Smooth muscle cell (in vitro differentiated cells): ENCODE measurements at regions not wholly inside any gene's neighbourhood (a gene's known extent, or its start where the extent isn't known, plus 50 kb on each side); places are given as distances from the start of the nearest gene placed in this dataset.
A peak's percentile ranks its signal among the peaks of the same experiment; 100 is the strongest.

Source experiments
- DNase-seq: peaks from one replicate; lab custom pipeline; 2025; ENCODE audit not compliant: unreplicated experiment; lab: John Stamatoyannopoulos, UW
- H2AFZ ChIP-seq: fragments of 200-600 bp; sonication (generic); 2 replicates; pipeline ENCODE4 v1.6.0; 2016; ENCODE audit warnings: antibody characterized with exemption, low read depth, mild to moderate bottlenecking
- H3F3A ChIP-seq: fragments of 200-600 bp; sonication (generic); 2 replicates; pipeline ENCODE4 v1.6.0; 2017; ENCODE audit warnings: antibody characterized with exemption, low read depth
- H3K27ac ChIP-seq: fragments of 200-600 bp; sonication (generic); 2 replicates; pipeline ENCODE4 v1.5.1; 2016; ENCODE audit warnings: low read depth, mild to moderate bottlenecking
- H3K27me3 ChIP-seq: fragments of 200-600 bp; sonication (generic); 2 replicates; pipeline ENCODE4 v1.6.1; 2016; ENCODE audit warnings: low read depth, mild to moderate bottlenecking
- H3K36me3 ChIP-seq: fragments of 200-600 bp; sonication (generic); 2 replicates; pipeline ENCODE4 v1.5.1; 2016; ENCODE audit warnings: low read depth
- H3K4me1 ChIP-seq: fragments of 200-600 bp; sonication (generic); 2 replicates; pipeline ENCODE4 v1.5.1; 2016; ENCODE audit warnings: low read depth
- H3K4me2 ChIP-seq: fragments of 200-600 bp; sonication (generic); 2 replicates; pipeline ENCODE4 v1.6.0; 2016; ENCODE audit warnings: mild to moderate bottlenecking
- H3K4me3 ChIP-seq: fragments of 200-600 bp; sonication (generic); 2 replicates; pipeline ENCODE4 v1.5.1; 2016; ENCODE audit warnings: mild to moderate bottlenecking
- H3K79me2 ChIP-seq: fragments of 200-600 bp; sonication (generic); 2 replicates; pipeline ENCODE4 v1.6.0; 2016; ENCODE audit warnings: low read depth, mild to moderate bottlenecking
- H3K9ac ChIP-seq: fragments of 200-600 bp; sonication (generic); 2 replicates; pipeline ENCODE4 v1.6.0; 2016; ENCODE audit warnings: low read depth
- H3K9me3 ChIP-seq: fragments of 200-600 bp; sonication (generic); replicated peaks from 2 replicates; pipeline ENCODE4 v1.5.1; 2016; ENCODE audit warnings: low read depth
- H4K20me1 ChIP-seq: fragments of 200-600 bp; sonication (generic); 2 replicates; pipeline ENCODE4 v1.6.0; 2016; ENCODE audit warnings: low read depth
- WGBS: methylation state at CpG from one replicate; pipeline ENCODE4 v1.1.7; 2016; ENCODE audit warnings: low lambda C conversion rate; 5-methylcytosine and 5-hydroxymethylcytosine counted together
- TF ChIP-seq, protein P1 (sequence below): fragments of 200-600 bp; sonication (generic); IDR thresholded peaks from 2 replicates; pipeline ENCODE4 v1.5.1; 2017; ENCODE audit warnings: borderline replicate concordance, mild to moderate bottlenecking, antibody characterized with exemption; ENCODE audit not compliant: insufficient read depth, poor library complexity, severe bottlenecking

DNA sequence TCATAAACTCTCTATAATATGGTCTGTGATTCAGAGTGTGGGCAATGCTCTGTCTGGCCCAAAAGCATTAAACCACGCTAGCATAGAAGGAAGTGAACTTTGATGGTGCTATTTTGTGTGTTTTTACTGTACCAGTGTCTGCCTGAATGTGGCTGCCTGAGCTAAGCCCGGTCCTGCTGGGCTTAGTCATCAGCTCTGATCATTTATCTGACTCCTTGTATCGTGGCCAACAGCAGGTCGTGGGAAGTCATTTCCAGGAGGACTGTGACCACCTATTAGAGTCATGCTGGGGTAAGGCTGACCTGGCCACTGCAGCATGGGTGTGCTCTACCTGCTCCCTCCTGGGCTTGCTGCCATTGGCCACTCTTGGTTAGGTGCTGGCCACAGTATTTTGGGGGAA, 239.1 kb upstream of the CEP162 start:
- no peaks in the 10 kb centered on the region for H3K9me3 ChIP-seq
- no peak overlapping the region for H3K9ac ChIP-seq
- H4K20me1 ChIP-seq, result no peaks in the 10 kb centered on the region
- H3K79me2 ChIP-seq, result no peaks in the 10 kb centered on the region
- peaks cover 4% of the 10 kb centered on the region for H3K4me1 ChIP-seq
- no peak overlapping the region for H2AFZ ChIP-seq
- no peaks in the 10 kb centered on the region for H3K36me3 ChIP-seq
- no peaks in the 10 kb centered on the region for H3F3A ChIP-seq
- no peak for DNase-seq
- H3K4me2 ChIP-seq, result peak overlapping the region; percentile 2
- H3K27ac ChIP-seq, result peak overlapping the region; percentile 62
- 21% methylated on average over 4 of the region's 4 CpGs for WGBS
- TF ChIP-seq, protein P1, sequence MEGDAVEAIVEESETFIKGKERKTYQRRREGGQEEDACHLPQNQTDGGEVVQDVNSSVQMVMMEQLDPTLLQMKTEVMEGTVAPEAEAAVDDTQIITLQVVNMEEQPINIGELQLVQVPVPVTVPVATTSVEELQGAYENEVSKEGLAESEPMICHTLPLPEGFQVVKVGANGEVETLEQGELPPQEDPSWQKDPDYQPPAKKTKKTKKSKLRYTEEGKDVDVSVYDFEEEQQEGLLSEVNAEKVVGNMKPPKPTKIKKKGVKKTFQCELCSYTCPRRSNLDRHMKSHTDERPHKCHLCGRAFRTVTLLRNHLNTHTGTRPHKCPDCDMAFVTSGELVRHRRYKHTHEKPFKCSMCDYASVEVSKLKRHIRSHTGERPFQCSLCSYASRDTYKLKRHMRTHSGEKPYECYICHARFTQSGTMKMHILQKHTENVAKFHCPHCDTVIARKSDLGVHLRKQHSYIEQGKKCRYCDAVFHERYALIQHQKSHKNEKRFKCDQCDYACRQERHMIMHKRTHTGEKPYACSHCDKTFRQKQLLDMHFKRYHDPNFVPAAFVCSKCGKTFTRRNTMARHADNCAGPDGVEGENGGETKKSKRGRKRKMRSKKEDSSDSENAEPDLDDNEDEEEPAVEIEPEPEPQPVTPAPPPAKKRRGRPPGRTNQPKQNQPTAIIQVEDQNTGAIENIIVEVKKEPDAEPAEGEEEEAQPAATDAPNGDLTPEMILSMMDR, result no peak
- no peaks in the 10 kb centered on the region for H3K27me3 ChIP-seq
- H3K4me3 ChIP-seq, result no peak overlapping the region

DNA sequence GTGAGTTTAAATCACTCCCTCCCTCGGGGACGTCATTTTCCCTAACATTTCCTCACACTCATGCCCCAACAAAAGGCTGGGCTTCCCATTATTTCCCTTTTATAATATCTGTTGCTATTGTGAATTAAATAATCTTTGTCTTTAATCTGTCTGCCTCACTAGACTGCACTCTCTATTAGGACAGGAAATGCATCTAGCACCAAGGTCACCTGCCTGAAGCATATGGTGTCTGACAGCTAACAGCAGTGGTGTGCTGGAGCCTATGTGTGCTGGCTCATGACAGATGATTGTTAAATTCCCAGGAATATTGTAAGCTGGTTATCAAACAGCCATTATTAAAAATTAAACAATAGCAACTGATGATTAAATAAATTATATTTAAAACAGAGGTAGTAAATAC, 237.0 kb upstream of the CEP162 start:
- WGBS, result 79% methylated on average over 2 of the region's 2 CpGs
- TF ChIP-seq, protein P1, result no peak

DNA sequence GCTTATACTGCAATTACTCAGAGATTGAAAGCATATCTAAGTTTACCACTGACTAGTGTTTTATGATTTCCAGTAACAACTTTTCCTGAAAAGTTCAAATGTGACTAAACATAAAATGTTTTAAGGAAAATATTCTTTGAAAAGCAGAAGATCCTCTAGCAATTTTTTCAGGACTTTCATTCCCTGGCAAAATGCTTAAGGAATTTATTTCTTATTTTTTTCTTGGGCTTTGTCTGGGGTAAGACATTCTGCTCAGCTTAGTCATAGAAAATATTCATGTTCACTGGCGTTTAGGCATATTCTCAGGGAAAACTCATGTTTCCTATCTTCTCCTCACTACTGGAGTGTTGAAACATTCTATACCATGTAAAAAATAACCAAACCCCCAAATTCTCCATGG, 235.3 kb upstream of the CEP162 start:
- 15% methylated on average over 1 of the region's 1 CpG for WGBS
- Histone ChIP-seq H2AFZ (no peak overlapping the region), H3K27me3 (no peaks in the 10 kb centered on the region), H3K36me3 (no peaks in the 10 kb centered on the region), H3K9me3 (no peaks in the 10 kb centered on the region), H3K4me3 (no peak overlapping the region), H4K20me1 (no peaks in the 10 kb centered on the region), H3K9ac (no peak overlapping the region), H3F3A (no peaks in the 10 kb centered on the region), H3K27ac (peak overlapping the region; percentile 48), H3K79me2 (no peaks in the 10 kb centered on the region), H3K4me2 (peak overlapping the region; percentile 16), H3K4me1 (peaks cover 4% of the 10 kb centered on the region)
- TF ChIP-seq, protein P1, result no peak
- DNase-seq, result no peak

More for the DNA sequence above, 237.0 kb upstream of the CEP162 start:
- no peaks in the 10 kb centered on the region for H3K79me2 ChIP-seq
- no peaks in the 10 kb centered on the region for H3K9me3 ChIP-seq
- H3K27me3 ChIP-seq, result no peaks in the 10 kb centered on the region
- H3K4me1 ChIP-seq, result peaks cover 4% of the 10 kb centered on the region
- H3K4me2 ChIP-seq, result no peak overlapping the region
- no peak for DNase-seq
- H3K27ac ChIP-seq, result no peak overlapping the region
- H3F3A ChIP-seq, result no peaks in the 10 kb centered on the region
- H4K20me1 ChIP-seq, result no peaks in the 10 kb centered on the region
- H3K9ac ChIP-seq, result no peak overlapping the region
- H3K36me3 ChIP-seq, result no peaks in the 10 kb centered on the region
- no peak overlapping the region for H2AFZ ChIP-seq
- no peak overlapping the region for H3K4me3 ChIP-seq

DNA sequence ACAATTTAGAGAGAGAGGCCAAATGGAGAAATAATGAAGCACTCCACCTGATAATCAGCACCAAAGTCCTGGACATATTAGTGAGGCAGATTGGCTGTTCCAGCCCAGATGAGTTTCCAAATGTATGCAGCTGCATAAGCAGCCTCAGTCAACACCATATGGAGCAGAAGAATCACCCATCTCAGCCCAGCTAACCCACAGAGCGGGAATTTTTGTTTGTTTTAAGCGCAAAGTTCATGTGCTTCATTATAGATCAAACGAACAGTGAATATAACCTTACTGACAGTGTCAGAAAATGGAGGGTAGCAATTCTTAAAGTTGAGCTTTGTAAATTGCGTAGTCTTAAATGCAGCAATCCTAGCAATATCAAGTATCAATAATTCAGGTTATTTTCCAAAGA, 234.0 kb upstream of the CEP162 start:
- TF ChIP-seq, protein P1, result no peak
- WGBS, result 94% methylated on average over 4 of the region's 4 CpGs
- Histone ChIP-seq H3K79me2 (no peaks in the 10 kb centered on the region), H3F3A (no peaks in the 10 kb centered on the region), H3K27ac (no peak overlapping the region), H3K27me3 (no peaks in the 10 kb centered on the region), H3K4me3 (no peak overlapping the region), H3K9me3 (no peaks in the 10 kb centered on the region), H3K4me1 (peaks cover 4% of the 10 kb centered on the region), H2AFZ (no peak overlapping the region), H3K36me3 (no peaks in the 10 kb centered on the region), H3K4me2 (no peak overlapping the region), H3K9ac (no peak overlapping the region), H4K20me1 (no peaks in the 10 kb centered on the region)
- no peak for DNase-seq
